Right renal pelvis (tissue), 4 donors: ENCODE measurements at regions not wholly inside any gene's neighbourhood (a gene's known extent, or its start where the extent isn't known, plus 50 kb on each side); places are given as distances from the start of the nearest gene placed in this dataset.
"Not testable (repeated sequence)": the region's sequence is repeated elsewhere in the genome, so short reads cannot be mapped to it uniquely, and the experiment has no call there.

Experiments used
- DNase-seq, 4 donors: peaks; one replicate each; pipeline ENCODE4 v3.0.0-alpha.2; 2013; ENCODE audit warnings: low read depth in 4 of 4, low spot score in 3 of 4, missing footprints in 1 of 4

DNA sequence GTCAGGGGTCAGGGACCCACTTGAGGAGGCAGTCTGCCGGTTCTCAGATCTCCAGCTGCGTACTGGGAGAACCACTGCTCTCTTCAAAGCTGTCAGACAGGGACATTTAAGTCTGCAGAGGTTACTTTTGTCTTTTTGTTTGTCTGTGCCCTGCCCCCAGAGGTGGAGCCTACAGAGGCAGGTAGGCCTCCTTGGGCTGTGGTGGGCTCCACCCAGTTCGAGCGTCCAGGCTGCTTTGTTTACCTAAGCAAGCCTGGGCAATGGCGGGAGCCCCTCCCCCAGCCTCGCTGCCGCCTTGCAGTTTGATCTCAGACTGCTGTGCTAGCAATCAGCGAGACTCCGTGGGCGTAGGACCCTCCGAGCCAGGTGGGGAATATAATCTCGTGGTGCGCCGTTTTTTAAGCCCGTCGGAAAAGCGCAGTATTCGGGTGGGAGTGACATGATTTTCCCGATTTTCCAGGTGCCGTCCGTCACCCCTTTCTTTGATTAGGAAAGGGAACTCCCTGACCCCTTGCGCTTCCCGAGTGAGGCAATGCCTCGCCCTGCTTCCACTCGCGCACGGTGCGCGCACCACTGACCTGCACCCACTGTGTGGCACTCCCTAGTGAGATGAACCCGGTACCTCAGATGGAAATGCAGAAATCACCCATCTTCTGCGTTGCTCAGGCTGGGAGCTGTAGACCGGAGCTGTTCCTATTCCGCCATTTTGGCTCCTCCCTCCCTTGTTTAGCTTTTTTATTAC lies 268.6 kb upstream of the SATB1 start:
- DNase-seq = not testable (repeated sequence)

- DNase-seq = no peak
Observed at GRCh38 chr3:18687286-18687685, 262.1 kb upstream of the SATB1 start.

DNA sequence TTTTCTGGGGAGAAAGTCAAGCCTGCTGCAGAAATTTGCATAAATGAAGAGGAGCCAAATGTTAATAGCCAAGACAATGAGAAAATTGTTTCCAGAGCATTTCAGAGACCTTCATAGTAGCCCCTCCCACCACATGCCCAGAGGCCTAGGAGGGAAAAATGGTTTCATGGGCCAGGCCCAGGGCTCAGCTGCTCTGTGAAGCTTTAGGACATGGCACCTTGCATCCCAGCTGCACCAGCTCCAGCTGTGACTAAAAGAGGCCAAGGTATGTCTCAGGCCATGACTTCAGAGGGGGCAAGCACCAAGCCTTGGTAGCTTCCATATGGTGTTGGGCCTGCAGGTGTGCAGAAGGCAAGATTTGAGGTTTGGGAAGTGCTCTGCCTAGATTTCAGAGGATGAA lies 258.8 kb upstream of the SATB1 start:
- no peak for DNase-seq

- no peak for DNase-seq
Observed at GRCh38 chr3:18681818-18682345, 256.7 kb upstream of the SATB1 start.

- DNase-seq = no peak
Observed at GRCh38 chr3:18680758-18681157, 255.6 kb upstream of the SATB1 start.

DNA sequence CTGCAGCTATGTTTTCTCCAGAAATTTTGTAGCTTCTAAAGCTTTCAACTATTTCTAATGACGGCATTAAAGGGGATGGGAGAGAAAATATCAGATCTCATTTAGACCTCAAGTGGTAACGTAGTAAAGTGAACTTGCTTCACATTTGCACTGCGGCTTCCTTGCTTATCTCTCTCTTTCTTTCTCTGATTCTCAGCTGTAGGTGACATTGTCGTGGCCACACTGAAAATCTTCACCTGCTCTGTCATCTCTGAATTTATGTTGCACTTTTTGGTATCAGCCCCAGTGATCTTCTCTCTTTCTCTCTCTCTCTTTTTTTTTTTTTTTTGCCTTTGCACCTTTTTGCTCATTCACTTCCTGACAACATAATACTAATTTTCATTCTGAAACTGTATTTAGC lies 254.1 kb upstream of the SATB1 start:
- DNase-seq = no peak

DNA sequence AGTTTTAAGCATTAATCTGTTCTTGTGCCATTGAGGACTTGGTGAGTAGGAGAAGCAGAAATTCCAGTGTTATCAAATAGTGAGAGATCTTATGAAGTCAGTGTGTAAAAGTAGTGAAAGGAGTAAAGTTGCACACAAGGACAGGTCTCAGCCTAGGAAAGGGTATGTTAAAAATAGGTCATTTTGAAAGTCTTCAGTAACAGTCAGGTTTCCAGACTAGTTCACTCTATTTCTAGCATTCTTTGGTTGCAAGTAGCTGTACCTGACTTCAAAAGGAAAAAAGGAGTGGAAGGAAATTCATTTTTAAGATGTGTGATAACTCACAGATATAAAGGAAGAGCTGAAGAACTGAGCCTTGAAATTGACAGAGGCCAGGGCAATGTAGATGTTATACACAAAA lies 250.1 kb upstream of the SATB1 start:
- no peak for DNase-seq

DNA sequence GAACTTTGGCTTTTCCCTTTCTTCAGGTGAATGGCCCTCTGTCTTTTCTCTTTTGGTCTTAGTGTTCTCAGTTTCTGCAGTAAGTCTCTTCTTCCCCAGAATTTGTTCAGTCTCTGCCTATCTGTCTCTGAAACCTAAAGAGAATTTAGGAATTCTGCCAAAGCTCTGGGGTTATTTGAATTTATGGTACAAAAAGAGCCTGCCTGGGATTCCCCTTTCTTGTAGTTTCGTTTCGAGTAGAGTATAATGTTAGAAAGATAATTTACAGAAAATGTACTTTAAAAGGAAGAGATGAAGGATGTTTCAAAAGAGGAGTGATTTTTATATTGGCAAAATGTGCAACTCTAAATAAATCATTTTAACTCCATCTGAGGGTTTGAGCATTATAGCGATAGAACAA lies 247.4 kb upstream of the SATB1 start:
- DNase-seq = no peak

- no peak for DNase-seq
Observed at GRCh38 chr3:18670759-18671158, 245.6 kb upstream of the SATB1 start.

DNA sequence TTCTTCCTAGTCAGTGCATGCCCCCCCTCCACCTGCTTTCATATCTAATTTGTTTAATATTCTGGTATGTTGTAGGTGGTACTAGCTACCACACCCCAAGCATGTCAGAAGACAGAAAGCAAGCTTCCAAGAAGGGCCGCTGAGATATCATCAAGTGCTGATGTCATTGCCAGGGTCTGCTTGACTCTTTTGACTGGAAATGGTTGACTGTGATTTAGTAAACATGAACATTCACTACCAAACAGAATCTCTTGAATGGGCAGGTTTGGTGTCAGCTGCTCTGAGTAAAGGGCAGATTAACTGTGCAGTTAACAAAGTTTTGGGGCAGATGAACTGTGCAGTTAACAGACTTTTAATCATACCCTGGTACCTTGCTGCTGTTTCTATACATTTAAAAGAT lies 244.2 kb upstream of the SATB1 start:
- no peak for DNase-seq

DNA sequence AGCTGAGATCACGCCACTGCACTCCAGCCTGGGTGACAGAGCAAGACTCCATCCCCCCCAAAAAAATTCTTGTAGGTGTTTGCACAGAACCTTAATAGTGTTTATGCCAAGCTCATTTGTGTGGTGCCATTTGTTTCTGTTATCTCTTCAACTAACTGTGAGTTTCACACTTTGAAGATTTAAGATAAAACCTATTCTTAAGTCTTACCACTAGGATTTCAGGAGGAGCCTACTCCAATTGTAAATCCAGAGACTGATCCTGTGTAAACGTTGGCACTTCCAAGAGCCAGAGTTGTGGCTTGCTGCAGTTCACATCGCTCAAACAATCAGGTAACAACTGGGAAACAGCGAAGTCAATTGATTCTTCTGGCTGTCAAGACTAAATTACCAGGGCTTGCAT lies 242.4 kb upstream of the SATB1 start:
- no peak for DNase-seq

- no peak for DNase-seq
Observed at GRCh38 chr3:18666655-18667054, 241.5 kb upstream of the SATB1 start.

- no peak for DNase-seq
Observed at GRCh38 chr3:18660059-18660458, 234.9 kb upstream of the SATB1 start.

- DNase-seq = no peak
Observed at GRCh38 chr3:18657858-18658820, 233.0 kb upstream of the SATB1 start.

DNA sequence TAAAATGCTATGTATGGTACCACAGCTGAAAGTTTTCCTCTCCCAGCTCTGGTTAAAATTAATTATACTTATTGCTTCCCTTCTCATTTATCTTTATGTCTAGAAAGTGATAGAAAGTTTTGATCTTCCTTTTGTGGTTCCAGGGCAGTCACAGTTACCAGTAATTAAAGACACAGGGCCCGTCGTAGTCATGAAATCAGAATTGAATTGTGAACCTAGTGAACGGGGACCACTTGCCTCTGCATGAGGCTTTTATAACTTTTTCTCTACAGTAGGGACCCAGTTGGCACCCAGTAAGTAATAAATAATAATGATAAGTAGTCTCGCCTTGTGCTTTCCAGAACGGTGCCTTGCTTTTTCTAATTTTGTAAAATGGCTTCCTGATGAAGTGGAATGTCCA lies 231.7 kb upstream of the SATB1 start:
- no peak for DNase-seq

DNA sequence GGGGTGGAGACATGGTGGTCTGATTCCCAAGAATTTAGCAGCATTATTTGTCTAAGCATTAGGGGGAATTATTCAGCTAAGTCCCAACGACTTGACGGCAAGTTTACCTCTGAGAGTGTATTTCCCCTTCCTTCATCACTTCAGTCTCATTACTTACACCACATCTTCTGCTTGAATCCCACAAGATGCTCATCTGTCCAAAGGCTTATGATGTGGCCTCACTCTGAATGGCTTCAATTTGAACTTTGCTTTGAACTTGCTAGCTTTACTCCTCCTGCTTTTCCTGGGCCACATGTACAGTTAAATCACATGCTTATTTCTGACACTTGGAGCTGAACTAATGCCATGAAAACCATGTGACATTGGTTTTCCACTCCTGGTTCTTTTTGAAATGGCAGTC lies 231.3 kb upstream of the SATB1 start:
- no peak for DNase-seq

GRCh38 chr3:18655827-18656226 lies 230.7 kb upstream of the SATB1 start:
- no peak for DNase-seq

GRCh38 chr3:18652781-18653180 lies 227.6 kb upstream of the SATB1 start:
- DNase-seq = no peak

GRCh38 chr3:18650731-18651130 lies 225.6 kb upstream of the SATB1 start:
- no peak for DNase-seq

DNA sequence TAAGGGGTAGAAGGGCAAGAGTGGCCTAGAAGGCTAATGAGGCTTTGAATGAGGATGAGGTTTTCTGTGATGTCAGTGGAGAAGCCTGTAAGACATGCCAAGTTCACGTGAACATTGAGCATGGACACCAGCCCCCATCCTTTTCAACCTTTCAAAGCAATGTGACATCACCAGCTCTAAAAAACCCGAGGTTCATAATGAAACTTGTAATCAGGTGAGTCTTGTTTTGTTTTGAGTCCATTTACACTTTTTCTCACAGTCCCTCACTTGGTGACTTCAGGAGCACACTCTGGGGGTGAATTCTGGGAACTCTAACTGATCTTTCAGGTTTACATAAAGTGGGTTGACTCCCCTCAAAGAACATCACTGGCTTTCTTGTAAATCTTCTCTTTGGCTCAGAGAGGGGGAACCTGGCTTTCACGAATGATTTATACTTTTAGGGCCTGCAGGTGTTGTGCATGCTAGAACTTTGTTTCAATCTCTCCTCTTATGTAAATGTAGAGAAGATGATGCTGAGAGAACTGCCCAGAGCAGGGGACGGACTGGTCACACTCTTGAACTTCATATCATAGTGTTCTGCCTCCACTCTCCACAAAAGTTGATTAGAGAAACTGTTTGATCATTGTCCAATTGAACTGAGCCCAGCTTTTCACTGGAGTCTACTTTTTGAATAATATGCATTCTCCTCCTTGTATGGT lies 224.7 kb upstream of the SATB1 start:
- no peak for DNase-seq

DNA sequence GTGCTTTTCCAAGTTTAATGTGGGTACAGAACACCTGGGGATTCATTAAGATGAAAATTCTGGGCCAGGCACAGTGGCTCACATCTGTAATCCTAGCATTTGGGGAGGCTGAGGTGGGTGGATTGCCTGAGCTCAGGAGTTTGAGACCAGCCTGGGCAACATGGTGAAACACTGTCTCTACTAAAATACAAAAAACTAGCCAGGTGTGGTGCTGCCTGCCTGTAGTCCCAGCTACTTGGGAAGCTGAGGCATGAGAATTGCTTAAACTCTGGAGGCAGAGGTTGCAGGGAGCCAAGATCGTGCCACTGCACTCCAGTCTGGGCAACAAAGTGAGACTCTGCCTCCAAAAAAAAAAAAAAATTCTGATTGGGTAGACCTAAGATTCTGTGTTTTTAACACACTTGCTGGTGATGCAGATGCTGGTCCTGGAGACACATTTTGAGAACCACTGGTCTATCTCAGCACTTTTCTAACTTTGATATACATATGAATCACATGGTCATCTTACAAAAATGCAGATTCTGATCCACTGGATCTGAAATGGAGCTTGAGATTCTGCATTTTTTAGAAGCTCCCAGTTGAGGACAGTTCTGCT lies 223.8 kb upstream of the SATB1 start:
- DNase-seq = no peak
